HEK293 (cell line): ENCODE measurements at regions not wholly inside any gene's neighbourhood (a gene's known extent, or its start where the extent isn't known, plus 50 kb on each side); places are given as distances from the start of the nearest gene placed in this dataset.
A peak's percentile ranks its signal among the peaks of the same experiment; 100 is the strongest.

ENCODE experiments used
- CTCF ChIA-PET: fragments of 350-600 bp; formaldehyde crosslinking; extraction: SDS; loops from one replicate; lab custom pipeline; 2021; ENCODE audit warnings: antibody characterized with exemption; lab: Yijun Ruan, JAX
- POLR2A ChIA-PET: fragments of 300-600 bp; formaldehyde crosslinking; extraction: SDS; loops from one replicate; lab custom pipeline; 2020; ENCODE audit warnings: antibody characterized with exemption, inconsistent platforms; lab: Yijun Ruan, JAX
- H3K27ac ChIP-seq: fragments of 200-500 bp; sonication (Bioruptor generic); 2 replicates; pipeline ENCODE4 v1.5.1; 2014; ENCODE audit warnings: low read depth, low read length, control low read depth, inconsistent platforms; ENCODE audit errors: extremely low read depth
- H3K36me3 ChIP-seq, 2 experiments: fragments of 200-500 bp in 1 of 2; sonication (Bioruptor generic) in 1 of 2; 1 replicate in 1 of 2; 2 replicates in 1 of 2; pipeline ENCODE4 v1.5.1; 2014 to 2017; ENCODE audit warnings: inconsistent platforms in 2 of 2, low read length in 2 of 2; ENCODE audit not compliant: control insufficient read depth in 2 of 2, insufficient read depth in 1 of 2
- H3K4me1 ChIP-seq: fragments of 200-500 bp; sonication (Bioruptor generic); 2 replicates; pipeline ENCODE4 v1.5.1; 2014; ENCODE audit warnings: mild to moderate bottlenecking, low read length, inconsistent platforms; ENCODE audit not compliant: control insufficient read depth, insufficient read depth
- H3K4me3 ChIP-seq: 2 replicates; pipeline ENCODE4 v1.5.1; 2011; ENCODE audit warnings: low read depth, mild to moderate bottlenecking, control low read depth, low read length, moderate library complexity
- H3K9me3 ChIP-seq: fragments of 200-500 bp; sonication (Bioruptor generic); 2 replicates; pipeline ENCODE4 v1.5.1; 2014; ENCODE audit warnings: low read depth, low read length, inconsistent platforms; ENCODE audit not compliant: control insufficient read depth, insufficient read depth
- HOXD13 ChIP-seq: sonication (generic); formaldehyde crosslinking; IDR thresholded peaks from 2 replicates; pipeline ENCODE4 v1.8.0; 2022; ENCODE audit warnings: missing genetic modification reagents, borderline replicate concordance
- KLF1 ChIP-seq: fragments of 450-650 bp; formaldehyde crosslinking; IDR thresholded peaks from 2 replicates; pipeline ENCODE4 v1.5.1; 2016; ENCODE audit warnings: missing biosample characterization, missing genetic modification characterization
- PATZ1 ChIP-seq: fragments of 450-650 bp; formaldehyde crosslinking; IDR thresholded peaks from 2 replicates; pipeline ENCODE4 v1.5.1; 2016; ENCODE audit warnings: missing biosample characterization, missing genetic modification characterization
- PRDM1 ChIP-seq: fragments of 450-650 bp; formaldehyde crosslinking; IDR thresholded peaks from 2 replicates; pipeline ENCODE4; 2016; ENCODE audit warnings: missing biosample characterization, missing genetic modification characterization
- ZBTB26 ChIP-seq: fragments of 450-650 bp; formaldehyde crosslinking; optimal IDR thresholded peaks from 2 replicates; pipeline ENCODE3; 2016; ENCODE audit warnings: missing biosample characterization, mild to moderate bottlenecking, missing genetic modification characterization
- ZNF239 ChIP-seq: fragments of 450-650 bp; formaldehyde crosslinking; IDR thresholded peaks from 2 replicates; pipeline ENCODE4 v1.5.1; 2016; ENCODE audit warnings: missing biosample characterization, missing genetic modification characterization
- ZNF266 ChIP-seq: fragments of 450-650 bp; formaldehyde crosslinking; IDR thresholded peaks from 2 replicates; pipeline ENCODE4 v1.5.1; 2016; ENCODE audit warnings: missing biosample characterization, missing genetic modification characterization, low read depth
- ZNF362 ChIP-seq: fragments of 450-650 bp; formaldehyde crosslinking; IDR thresholded peaks from 2 replicates; pipeline ENCODE4 v1.5.1; 2016; ENCODE audit warnings: missing biosample characterization, missing genetic modification characterization
- ZNF404 ChIP-seq: fragments of 450-650 bp; formaldehyde crosslinking; IDR thresholded peaks from 2 replicates; pipeline ENCODE4 v1.5.1; 2017; ENCODE audit warnings: missing biosample characterization, missing genetic modification characterization
- ZNF488 ChIP-seq: fragments of 450-650 bp; formaldehyde crosslinking; IDR thresholded peaks from 2 replicates; pipeline ENCODE4 v1.5.1; 2016; ENCODE audit warnings: missing biosample characterization, missing genetic modification characterization
- ZNF530 ChIP-seq: fragments of 450-650 bp; formaldehyde crosslinking; IDR thresholded peaks from 2 replicates; pipeline ENCODE4 v1.5.1; 2016; ENCODE audit warnings: low read depth, missing biosample characterization, missing genetic modification characterization

GRCh38 chr19:34118879-34119748 lies 53.2 kb upstream of the LSM14A start (continued):
- TF ChIP-seq ZNF404 (tag by site-specific recombination) (no peak), ZNF266 (tag by site-specific recombination) (no peak), ZNF362 (no peak), PATZ1 (no peak), PRDM1 (tag by site-specific recombination) (peak; percentile 91)

GRCh38 chr19:34120141-34120540 lies 52.2 kb upstream of the LSM14A start:
- CTCF ChIA-PET: interaction anchor here (0.5 to 7.6 kb wide), 20 partner anchors 11 to 349 kb away, joined by 3 to 133 read pairs (median 5); no protein-coding TSS in a partner anchor
- POLR2A ChIA-PET: no interaction called here

More at GRCh38 chr19:34120141-34120540, 52.2 kb upstream of the LSM14A start:
- Histone ChIP-seq H3K4me1 (peaks cover 7% of the 10 kb centered on the region; the same call in 1 of the 2 replicates), H3K36me3 (no peaks in the 10 kb centered on the region; a peak in 1 of 3 replicates), H3K4me3 (no peak overlapping the region), H3K9me3 (no peaks in the 10 kb centered on the region; the same call in 1 of the 2 replicates), H3K27ac (no peak overlapping the region)
- TF ChIP-seq ZBTB26 (tag by site-specific recombination): no peak
- no peak for TF ChIP-seq ZNF239 (tag by site-specific recombination)
- TF ChIP-seq ZNF530 (tag by site-specific recombination): no peak
- TF ChIP-seq ZNF488 (tag by site-specific recombination): no peak
- TF ChIP-seq ZNF362: no peak
- no peak for TF ChIP-seq KLF1 (tag by site-specific recombination)
- no peak for TF ChIP-seq HOXD13 (CRISPR knock-in tag)
